ENCODE measurements at regions not wholly inside any gene's neighbourhood (a gene's known extent, or its start where the extent isn't known, plus 50 kb on each side); places are given as distances from the start of the nearest gene placed in this dataset.
"Not testable (repeated sequence)": the region's sequence is repeated elsewhere in the genome, so short reads cannot be mapped to it uniquely, and the experiment has no call there.

GRCh38 chr16:15307184-15307583 is 70.9 kb downstream of the NPIPA5 start:
- H3K9me3 ChIP-seq (ENCODE audit: insufficient read depth, low read length, severe bottlenecking); H4K20me1 ChIP-seq (ENCODE audit: insufficient read depth, low read length); H3K4me3 ChIP-seq (ENCODE audit: low read depth in 1 of 2, low read length in 2 of 2); H2AFZ ChIP-seq (ENCODE audit: low read depth, low read length); H3K4me2 ChIP-seq (ENCODE audit: insufficient read depth, low read length); H3K27ac ChIP-seq (ENCODE audit: low read length); H3K36me3 ChIP-seq (ENCODE audit: insufficient read depth, low read length); H3K27me3 ChIP-seq (ENCODE audit: insufficient read depth, low read length, poor library complexity); H3K4me1 ChIP-seq (ENCODE audit: insufficient read depth, low read length); ATAC-seq (ENCODE audit: insufficient read depth, low read depth); H3K79me2 ChIP-seq (ENCODE audit: insufficient read depth, low read length); H3K9ac ChIP-seq (ENCODE audit: low read depth, low read length); DNase-seq: not testable (repeated sequence)

GRCh38 chr16:15305889-15306288 is 72.2 kb downstream of the NPIPA5 start:
- not testable (repeated sequence) for H3K36me3 ChIP-seq (ENCODE audit: insufficient read depth, low read length); H2AFZ ChIP-seq (ENCODE audit: low read depth, low read length); H3K9ac ChIP-seq (ENCODE audit: low read depth, low read length); H3K4me3 ChIP-seq (ENCODE audit: low read depth in 1 of 2, low read length in 2 of 2); H4K20me1 ChIP-seq (ENCODE audit: insufficient read depth, low read length); H3K4me1 ChIP-seq (ENCODE audit: insufficient read depth, low read length); DNase-seq; H3K27me3 ChIP-seq (ENCODE audit: insufficient read depth, low read length, poor library complexity); H3K27ac ChIP-seq (ENCODE audit: low read length); H3K79me2 ChIP-seq (ENCODE audit: insufficient read depth, low read length); ATAC-seq (ENCODE audit: insufficient read depth, low read depth); H3K9me3 ChIP-seq (ENCODE audit: insufficient read depth, low read length, severe bottlenecking); H3K4me2 ChIP-seq (ENCODE audit: insufficient read depth, low read length)

- DNase-seq; H3K4me1 ChIP-seq (ENCODE audit: insufficient read depth, low read length); H3K9ac ChIP-seq (ENCODE audit: low read depth, low read length); H3K9me3 ChIP-seq (ENCODE audit: insufficient read depth, low read length, severe bottlenecking); H3K79me2 ChIP-seq (ENCODE audit: insufficient read depth, low read length); H2AFZ ChIP-seq (ENCODE audit: low read depth, low read length); H3K36me3 ChIP-seq (ENCODE audit: insufficient read depth, low read length); H3K4me2 ChIP-seq (ENCODE audit: insufficient read depth, low read length); ATAC-seq (ENCODE audit: insufficient read depth, low read depth); H3K27ac ChIP-seq (ENCODE audit: low read length); H4K20me1 ChIP-seq (ENCODE audit: insufficient read depth, low read length); H3K27me3 ChIP-seq (ENCODE audit: insufficient read depth, low read length, poor library complexity); H3K4me3 ChIP-seq (ENCODE audit: low read depth in 1 of 2, low read length in 2 of 2): not testable (repeated sequence)
Observed at GRCh38 chr16:15303667-15304324, 74.3 kb downstream of the NPIPA5 start.

- not testable (repeated sequence) for H3K27ac ChIP-seq (ENCODE audit: low read length); H3K4me3 ChIP-seq (ENCODE audit: low read depth in 1 of 2, low read length in 2 of 2); H3K27me3 ChIP-seq (ENCODE audit: insufficient read depth, low read length, poor library complexity); H3K9ac ChIP-seq (ENCODE audit: low read depth, low read length); H3K36me3 ChIP-seq (ENCODE audit: insufficient read depth, low read length); H3K4me1 ChIP-seq (ENCODE audit: insufficient read depth, low read length); DNase-seq; ATAC-seq (ENCODE audit: insufficient read depth, low read depth); H3K4me2 ChIP-seq (ENCODE audit: insufficient read depth, low read length); H3K9me3 ChIP-seq (ENCODE audit: insufficient read depth, low read length, severe bottlenecking); H4K20me1 ChIP-seq (ENCODE audit: insufficient read depth, low read length); H2AFZ ChIP-seq (ENCODE audit: low read depth, low read length); H3K79me2 ChIP-seq (ENCODE audit: insufficient read depth, low read length)
Observed at GRCh38 chr16:15297104-15297503, 81.0 kb downstream of the NPIPA5 start.

- H3K9me3 ChIP-seq (ENCODE audit: insufficient read depth, low read length, severe bottlenecking); H3K4me3 ChIP-seq (ENCODE audit: low read depth in 1 of 2, low read length in 2 of 2); H3K4me1 ChIP-seq (ENCODE audit: insufficient read depth, low read length); H3K36me3 ChIP-seq (ENCODE audit: insufficient read depth, low read length); H3K27me3 ChIP-seq (ENCODE audit: insufficient read depth, low read length, poor library complexity); H4K20me1 ChIP-seq (ENCODE audit: insufficient read depth, low read length); H2AFZ ChIP-seq (ENCODE audit: low read depth, low read length); H3K9ac ChIP-seq (ENCODE audit: low read depth, low read length); H3K4me2 ChIP-seq (ENCODE audit: insufficient read depth, low read length); DNase-seq; H3K79me2 ChIP-seq (ENCODE audit: insufficient read depth, low read length); H3K27ac ChIP-seq (ENCODE audit: low read length); ATAC-seq (ENCODE audit: insufficient read depth, low read depth): not testable (repeated sequence)
Observed at GRCh38 chr16:15274796-15275195, 103.3 kb downstream of the NPIPA5 start.

- ATAC-seq (ENCODE audit: insufficient read depth, low read depth); H3K9me3 ChIP-seq (ENCODE audit: insufficient read depth, low read length, severe bottlenecking); DNase-seq: not testable (repeated sequence)
Observed at GRCh38 chr16:15273964-15274363, 104.1 kb downstream of the NPIPA5 start.

GRCh38 chr16:15266941-15267340 is 111.2 kb downstream of the NPIPA5 start:
- not testable (repeated sequence) for H3K27me3 ChIP-seq (ENCODE audit: insufficient read depth, low read length, poor library complexity); H2AFZ ChIP-seq (ENCODE audit: low read depth, low read length); H3K4me2 ChIP-seq (ENCODE audit: insufficient read depth, low read length); H3K79me2 ChIP-seq (ENCODE audit: insufficient read depth, low read length); H3K27ac ChIP-seq (ENCODE audit: low read length); H3K9me3 ChIP-seq (ENCODE audit: insufficient read depth, low read length, severe bottlenecking); H3K9ac ChIP-seq (ENCODE audit: low read depth, low read length); H3K4me1 ChIP-seq (ENCODE audit: insufficient read depth, low read length); DNase-seq; H3K36me3 ChIP-seq (ENCODE audit: insufficient read depth, low read length); H4K20me1 ChIP-seq (ENCODE audit: insufficient read depth, low read length); ATAC-seq (ENCODE audit: insufficient read depth, low read depth); H3K4me3 ChIP-seq (ENCODE audit: low read depth in 1 of 2, low read length in 2 of 2)

More at GRCh38 chr16:15273964-15274363, 104.1 kb downstream of the NPIPA5 start:
- H3K27me3 ChIP-seq (ENCODE audit: insufficient read depth, low read length, poor library complexity); H3K9ac ChIP-seq (ENCODE audit: low read depth, low read length); H3K36me3 ChIP-seq (ENCODE audit: insufficient read depth, low read length); H3K4me1 ChIP-seq (ENCODE audit: insufficient read depth, low read length); H3K4me3 ChIP-seq (ENCODE audit: low read depth in 1 of 2, low read length in 2 of 2); H3K79me2 ChIP-seq (ENCODE audit: insufficient read depth, low read length); H3K27ac ChIP-seq (ENCODE audit: low read length); H3K4me2 ChIP-seq (ENCODE audit: insufficient read depth, low read length); H2AFZ ChIP-seq (ENCODE audit: low read depth, low read length); H4K20me1 ChIP-seq (ENCODE audit: insufficient read depth, low read length): not testable (repeated sequence)

- not testable (repeated sequence) for DNase-seq; H3K9me3 ChIP-seq (ENCODE audit: insufficient read depth, low read length, severe bottlenecking); H3K79me2 ChIP-seq (ENCODE audit: insufficient read depth, low read length); ATAC-seq (ENCODE audit: insufficient read depth, low read depth); H3K9ac ChIP-seq (ENCODE audit: low read depth, low read length); H3K4me3 ChIP-seq (ENCODE audit: low read depth in 1 of 2, low read length in 2 of 2); H2AFZ ChIP-seq (ENCODE audit: low read depth, low read length); H3K27me3 ChIP-seq (ENCODE audit: insufficient read depth, low read length, poor library complexity); H3K4me2 ChIP-seq (ENCODE audit: insufficient read depth, low read length); H4K20me1 ChIP-seq (ENCODE audit: insufficient read depth, low read length); H3K4me1 ChIP-seq (ENCODE audit: insufficient read depth, low read length); H3K27ac ChIP-seq (ENCODE audit: low read length); H3K36me3 ChIP-seq (ENCODE audit: insufficient read depth, low read length)
Observed at GRCh38 chr16:15262212-15262611, 115.9 kb downstream of the NPIPA5 start.
